ENCODE measurements at regions not wholly inside any gene's neighbourhood (a gene's known extent, or its start where the extent isn't known, plus 50 kb on each side); places are given as distances from the start of the nearest gene placed in this dataset.

DNA sequence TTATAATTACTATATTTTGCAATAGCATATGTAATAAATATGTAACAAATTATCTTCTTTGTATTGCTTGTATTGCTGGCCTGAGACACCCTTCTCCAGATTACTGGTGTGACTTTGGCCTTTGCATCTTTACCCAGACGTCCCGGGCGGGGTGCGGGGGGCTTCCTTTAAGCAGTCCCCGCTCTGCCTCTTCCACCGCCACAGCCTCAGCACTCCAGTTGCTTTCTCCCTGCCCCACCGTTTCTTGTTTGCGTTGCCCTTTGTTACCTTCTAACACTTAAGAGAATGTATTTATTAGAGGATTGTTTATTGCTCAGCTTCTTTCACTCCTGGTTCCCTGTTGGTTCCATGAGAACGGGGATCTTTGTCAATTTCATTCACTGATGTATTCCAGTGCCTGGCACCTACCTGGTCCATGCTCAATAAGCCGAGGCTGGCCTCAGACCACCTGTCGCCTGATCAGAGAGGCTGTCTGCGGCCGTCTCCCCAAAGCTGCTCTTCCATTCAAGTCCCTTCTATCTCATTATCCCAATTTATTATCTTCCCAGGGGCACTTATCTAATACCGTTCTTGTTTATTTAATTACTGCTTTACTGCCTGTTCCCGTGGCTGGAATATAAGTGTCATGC is 100.5 kb upstream of the RFLNA start:
- H3K4me3 ChIP-seq (ENCODE audit: low read depth, low read length) = no peak overlapping the region
- no peak for DNase-seq (ENCODE audit: low read depth)
- no peak for TF ChIP-seq CTCF (IDR thresholded peaks at IDR 0.05; ENCODE audit: insufficient read depth, low read depth, low read length, missing control alignments)

GRCh38 chr12:124194893-124195566 is 99.9 kb upstream of the RFLNA start:
- DNase-seq (ENCODE audit: low read depth) = no peak
- TF ChIP-seq CTCF (IDR thresholded peaks at IDR 0.05; ENCODE audit: insufficient read depth, low read depth, low read length, missing control alignments) = no peak

GRCh38 chr12:124195567-124195942 is 99.3 kb upstream of the RFLNA start:
- TF ChIP-seq CTCF (IDR thresholded peaks at IDR 0.05; ENCODE audit: insufficient read depth, low read depth, low read length, missing control alignments) = no peak

More at GRCh38 chr12:124194893-124195566, 99.9 kb upstream of the RFLNA start:
- H3K4me3 ChIP-seq (ENCODE audit: low read depth, low read length) = no peak overlapping the region

DNA sequence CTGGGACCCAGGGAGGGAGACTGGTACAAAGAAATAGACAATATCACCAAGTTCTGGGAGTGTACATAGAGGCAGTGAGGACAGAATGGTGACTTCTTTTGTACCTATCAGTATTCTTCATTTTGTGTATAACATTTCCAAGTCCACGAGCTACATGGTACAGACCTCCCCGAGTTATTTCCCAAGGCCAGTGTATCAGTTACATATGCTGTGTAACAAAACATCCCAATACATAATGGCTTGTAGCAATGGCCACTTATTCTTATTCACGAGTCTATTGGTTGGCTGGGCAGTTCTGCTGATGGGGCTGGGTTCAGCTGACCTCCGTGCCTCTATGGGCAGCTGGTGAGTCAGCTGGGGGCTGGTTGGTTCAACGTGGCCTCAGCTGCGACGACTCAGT is 98.7 kb upstream of the RFLNA start:
- no peak for TF ChIP-seq CTCF (IDR thresholded peaks at IDR 0.05; ENCODE audit: insufficient read depth, low read depth, low read length, missing control alignments)
- no peak for DNase-seq (ENCODE audit: low read depth)
- H3K4me3 ChIP-seq (ENCODE audit: low read depth, low read length) = no peak overlapping the region

More at GRCh38 chr12:124195567-124195942, 99.3 kb upstream of the RFLNA start:
- DNase-seq (ENCODE audit: low read depth) = no peak
- no peak overlapping the region for H3K4me3 ChIP-seq (ENCODE audit: low read depth, low read length)

- H3K4me3 ChIP-seq (ENCODE audit: low read depth, low read length) = no peak overlapping the region
- DNase-seq (ENCODE audit: low read depth) = no peak
- TF ChIP-seq CTCF (IDR thresholded peaks at IDR 0.05; ENCODE audit: insufficient read depth, low read depth, low read length, missing control alignments) = no peak
These were observed 93.6 kb upstream of the RFLNA start for GRCh38 chr12:124201248-124201647.

GRCh38 chr12:124203176-124203575 is 91.7 kb upstream of the RFLNA start:
- H3K4me3 ChIP-seq (ENCODE audit: low read depth, low read length) = no peak overlapping the region
- TF ChIP-seq CTCF (IDR thresholded peaks at IDR 0.05; ENCODE audit: insufficient read depth, low read depth, low read length, missing control alignments) = no peak
- no peak for DNase-seq (ENCODE audit: low read depth)

DNA sequence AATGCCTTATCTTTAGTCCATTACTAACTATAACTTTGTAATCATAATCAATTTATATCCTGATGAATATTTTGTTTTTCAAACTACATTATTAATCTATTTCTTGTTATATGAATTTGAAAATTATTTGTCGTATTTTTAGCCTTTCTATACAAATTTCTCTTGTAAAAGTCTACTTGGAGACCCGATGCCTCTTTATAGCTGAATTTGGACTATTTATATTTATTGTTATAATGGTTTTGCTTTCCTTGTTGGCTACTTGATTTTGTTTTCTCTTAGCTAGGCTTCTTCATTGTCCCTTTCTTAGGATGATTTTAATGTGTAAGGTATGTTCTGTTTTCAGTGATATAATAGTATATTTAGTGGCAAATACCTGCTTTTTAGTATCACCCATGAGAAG is 89.5 kb upstream of the RFLNA start:
- H3K4me3 ChIP-seq (ENCODE audit: low read depth, low read length) = no peak overlapping the region
- DNase-seq (ENCODE audit: low read depth) = no peak
- TF ChIP-seq CTCF (IDR thresholded peaks at IDR 0.05; ENCODE audit: insufficient read depth, low read depth, low read length, missing control alignments) = no peak

Measured in GM12865 (cell line).